ENCODE measurements at regions not wholly inside any gene's neighbourhood (a gene's known extent, or its start where the extent isn't known, plus 50 kb on each side); places are given as distances from the start of the nearest gene placed in this dataset.

GRCh38 chr5:143663872-143664271 is 148.1 kb upstream of the HMHB1 start:
- TF ChIP-seq POLR2A (IDR thresholded peaks at IDR 0.05; ENCODE audit: control extremely low read depth in 1 of 2, low read depth in 2 of 2, low read length in 2 of 2) (no peak), JUND (IDR thresholded peaks at IDR 0.05; ENCODE audit: low read length) (no peak)
